Nephron progenitor cell (in vitro differentiated cells): ENCODE measurements at regions not wholly inside any gene's neighbourhood (a gene's known extent, or its start where the extent isn't known, plus 50 kb on each side); places are given as distances from the start of the nearest gene placed in this dataset.

ENCODE experiments used
- DNase-seq: peaks from one replicate; pipeline ENCODE4 v3.0.0; 2021
- H3K27ac Mint-ChIP-seq: 2 replicates; pipeline ENCODE4 v1.8.0; 2021; ENCODE audit warnings: mild to moderate bottlenecking, moderate library complexity, mixed read lengths
- H3K27me3 Mint-ChIP-seq: 2 replicates; pipeline ENCODE4 v1.8.0; 2021; ENCODE audit warnings: mild to moderate bottlenecking, low read depth, mixed read lengths; ENCODE audit not compliant: poor library complexity
- H3K36me3 Mint-ChIP-seq: 2 replicates; pipeline ENCODE4 v1.8.0; 2021; ENCODE audit warnings: low read depth, mixed read lengths
- H3K4me1 Mint-ChIP-seq: 2 replicates; pipeline ENCODE4 v1.8.0; 2021; ENCODE audit warnings: mixed read lengths
- H3K4me3 Mint-ChIP-seq: 2 replicates; pipeline ENCODE4 v1.8.0; 2021; ENCODE audit warnings: mild to moderate bottlenecking, moderate library complexity, mixed read lengths
- H3K9me3 Mint-ChIP-seq: 2 replicates; pipeline ENCODE4 v1.8.0; 2021; ENCODE audit warnings: mild to moderate bottlenecking, moderate library complexity, mixed read lengths
- TF ChIP-seq, protein P1 (sequence below): fragments of 200-600 bp; sonication (generic); IDR thresholded peaks from 2 replicates; pipeline ENCODE4 v1.5.0; 2021; ENCODE audit warnings: antibody characterized with exemption

DNA sequence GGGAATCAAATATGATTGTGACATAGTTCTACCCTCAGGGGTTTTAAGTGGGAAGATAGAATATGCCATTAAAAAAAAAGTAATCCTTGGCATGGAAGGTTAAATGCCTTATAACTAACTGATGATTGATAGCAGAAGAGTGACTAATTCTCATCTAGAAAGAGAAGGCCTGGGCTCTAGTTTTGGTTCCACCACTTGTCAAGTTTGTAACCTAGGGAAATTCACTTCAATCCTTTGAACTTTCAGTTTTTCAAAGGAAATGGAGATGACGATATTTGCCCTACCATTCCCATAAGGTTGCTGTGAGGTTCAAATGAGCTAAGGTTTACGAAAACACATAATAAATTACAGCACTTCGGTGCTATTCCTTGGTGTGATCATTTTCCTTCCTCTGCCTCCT, 88.5 kb downstream of the GPR88 start:
- no peak for DNase-seq
- Mint-ChIP-seq H3K4me3 (no peak overlapping the region), H3K27me3 (peaks cover 3% of the 10 kb centered on the region), H3K4me1 (peaks cover 38% of the 10 kb centered on the region), H3K27ac (no peak overlapping the region), H3K36me3 (peaks cover 7% of the 10 kb centered on the region), H3K9me3 (peaks cover 14% of the 10 kb centered on the region)
- TF ChIP-seq, protein P1, sequence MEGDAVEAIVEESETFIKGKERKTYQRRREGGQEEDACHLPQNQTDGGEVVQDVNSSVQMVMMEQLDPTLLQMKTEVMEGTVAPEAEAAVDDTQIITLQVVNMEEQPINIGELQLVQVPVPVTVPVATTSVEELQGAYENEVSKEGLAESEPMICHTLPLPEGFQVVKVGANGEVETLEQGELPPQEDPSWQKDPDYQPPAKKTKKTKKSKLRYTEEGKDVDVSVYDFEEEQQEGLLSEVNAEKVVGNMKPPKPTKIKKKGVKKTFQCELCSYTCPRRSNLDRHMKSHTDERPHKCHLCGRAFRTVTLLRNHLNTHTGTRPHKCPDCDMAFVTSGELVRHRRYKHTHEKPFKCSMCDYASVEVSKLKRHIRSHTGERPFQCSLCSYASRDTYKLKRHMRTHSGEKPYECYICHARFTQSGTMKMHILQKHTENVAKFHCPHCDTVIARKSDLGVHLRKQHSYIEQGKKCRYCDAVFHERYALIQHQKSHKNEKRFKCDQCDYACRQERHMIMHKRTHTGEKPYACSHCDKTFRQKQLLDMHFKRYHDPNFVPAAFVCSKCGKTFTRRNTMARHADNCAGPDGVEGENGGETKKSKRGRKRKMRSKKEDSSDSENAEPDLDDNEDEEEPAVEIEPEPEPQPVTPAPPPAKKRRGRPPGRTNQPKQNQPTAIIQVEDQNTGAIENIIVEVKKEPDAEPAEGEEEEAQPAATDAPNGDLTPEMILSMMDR, result no peak

DNA sequence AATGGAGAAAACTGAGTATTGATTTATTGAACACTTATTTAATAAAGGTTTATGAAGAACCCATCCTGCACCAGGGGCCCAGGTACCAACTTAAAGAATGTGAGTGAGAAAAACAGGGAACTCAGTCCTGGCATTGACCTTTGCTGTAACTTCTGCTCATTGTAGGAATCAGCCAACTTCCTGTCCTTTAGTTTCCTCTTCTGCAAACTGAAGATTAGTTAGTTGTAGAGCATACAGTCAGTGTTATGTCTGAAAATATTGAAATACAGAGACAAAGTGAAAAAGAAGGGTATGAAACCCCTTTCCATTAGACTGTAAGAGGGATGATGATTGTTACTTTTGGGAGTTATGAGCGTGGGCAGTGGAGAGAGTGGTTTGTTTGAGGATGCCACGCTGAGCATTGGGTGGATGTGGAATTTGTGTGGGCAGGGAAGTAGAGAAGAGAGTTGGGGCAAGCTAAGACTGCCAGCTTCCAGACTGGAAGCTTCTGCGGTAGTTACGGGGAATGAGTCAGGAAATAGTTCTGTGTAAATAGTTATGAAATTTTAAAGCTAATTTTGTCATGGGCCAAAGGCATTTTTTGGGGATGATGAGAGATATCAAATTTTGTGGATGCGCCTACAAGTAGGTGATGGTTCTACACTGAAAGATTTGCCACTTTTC, 89.2 kb downstream of the GPR88 start:
- Mint-ChIP-seq H3K4me3 (no peak overlapping the region), H3K36me3 (peaks cover 8% of the 10 kb centered on the region), H3K4me1 (peaks cover 30% of the 10 kb centered on the region), H3K27ac (peak overlapping the region; percentile 8), H3K27me3 (peaks cover 3% of the 10 kb centered on the region), H3K9me3 (peaks cover 22% of the 10 kb centered on the region)
- DNase-seq, result no peak
- TF ChIP-seq, protein P1, result no peak

DNA sequence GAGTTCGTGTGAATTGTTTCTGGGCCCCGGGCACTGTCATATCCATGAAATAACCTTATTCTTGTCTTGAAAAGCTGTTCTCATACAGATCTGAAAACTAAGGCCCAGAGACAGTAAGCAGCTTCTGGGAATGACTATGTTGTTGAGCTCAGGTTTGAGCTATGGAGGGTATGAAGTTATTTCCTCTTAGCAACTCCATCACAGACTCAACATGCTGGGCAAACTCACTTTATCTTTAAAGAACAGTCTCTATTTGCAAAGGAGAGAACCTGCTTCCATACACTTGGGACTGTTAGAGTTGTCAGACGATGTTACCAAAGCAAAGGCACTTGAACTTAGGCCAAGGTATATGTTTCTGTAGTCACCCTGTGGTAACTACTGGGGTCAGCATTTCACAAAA, 90.0 kb downstream of the GPR88 start:
- Mint-ChIP-seq H3K36me3 (peaks cover 8% of the 10 kb centered on the region), H3K9me3 (peaks cover 22% of the 10 kb centered on the region), H3K4me3 (no peak overlapping the region), H3K4me1 (peaks cover 22% of the 10 kb centered on the region), H3K27ac (no peak overlapping the region), H3K27me3 (peaks cover 3% of the 10 kb centered on the region)
- TF ChIP-seq, protein P1, result no peak
- DNase-seq, result no peak

DNA sequence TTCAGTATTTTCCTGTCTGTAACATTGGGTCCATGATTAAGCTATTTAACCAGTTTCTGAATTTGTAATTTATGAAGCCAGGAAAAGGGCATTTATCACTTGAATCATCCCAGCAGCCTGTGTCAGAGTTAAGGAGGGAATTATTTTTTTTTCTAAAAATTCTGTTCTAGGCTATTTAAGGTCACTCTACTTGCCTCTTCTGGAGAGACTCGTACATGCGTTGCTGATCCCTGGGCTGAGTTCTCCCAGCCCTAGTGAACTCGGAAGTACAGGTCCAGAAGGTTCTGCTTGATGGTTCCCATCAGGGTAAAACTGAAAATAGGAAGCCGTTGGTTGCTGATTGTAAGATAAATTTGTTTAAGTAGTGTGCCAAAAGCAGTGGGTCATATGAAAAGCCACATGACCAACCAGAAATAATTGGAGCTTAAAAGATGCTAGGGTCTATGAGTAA, 90.7 kb downstream of the GPR88 start:
- TF ChIP-seq, protein P1, result no peak
- no peak for DNase-seq
- H3K4me1 Mint-ChIP-seq, result peaks cover 15% of the 10 kb centered on the region
- peaks cover 8% of the 10 kb centered on the region for H3K36me3 Mint-ChIP-seq
- H3K27me3 Mint-ChIP-seq, result peaks cover 2% of the 10 kb centered on the region
- H3K9me3 Mint-ChIP-seq, result peaks cover 22% of the 10 kb centered on the region
- no peak overlapping the region for H3K27ac Mint-ChIP-seq
- H3K4me3 Mint-ChIP-seq, result no peak overlapping the region

DNA sequence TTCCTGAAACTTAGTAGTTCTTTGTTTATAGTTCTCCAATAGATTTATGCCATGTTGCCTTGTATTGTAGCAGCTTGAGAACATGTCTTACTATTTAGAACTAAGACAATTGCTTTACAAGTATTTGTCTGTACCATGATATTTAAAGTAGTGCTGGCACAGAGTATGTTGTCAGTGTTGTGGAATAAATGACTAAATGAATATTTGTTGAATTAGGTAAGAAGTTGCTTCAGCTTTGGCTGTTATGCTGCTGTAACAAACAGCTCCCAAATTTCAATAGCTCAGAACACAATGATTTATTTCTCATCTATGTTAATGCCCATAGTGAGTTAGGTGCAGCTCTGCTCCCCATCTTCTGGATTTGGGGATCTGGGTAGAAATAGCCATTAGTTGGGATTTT, 90.2 kb upstream of the VCAM1 start:
- no peak for DNase-seq
- Mint-ChIP-seq H3K27ac (no peak overlapping the region), H3K4me1 (peaks cover 8% of the 10 kb centered on the region), H3K9me3 (peaks cover 22% of the 10 kb centered on the region), H3K36me3 (peaks cover 8% of the 10 kb centered on the region), H3K27me3 (no peaks in the 10 kb centered on the region), H3K4me3 (no peak overlapping the region)
- TF ChIP-seq, protein P1, result no peak

DNA sequence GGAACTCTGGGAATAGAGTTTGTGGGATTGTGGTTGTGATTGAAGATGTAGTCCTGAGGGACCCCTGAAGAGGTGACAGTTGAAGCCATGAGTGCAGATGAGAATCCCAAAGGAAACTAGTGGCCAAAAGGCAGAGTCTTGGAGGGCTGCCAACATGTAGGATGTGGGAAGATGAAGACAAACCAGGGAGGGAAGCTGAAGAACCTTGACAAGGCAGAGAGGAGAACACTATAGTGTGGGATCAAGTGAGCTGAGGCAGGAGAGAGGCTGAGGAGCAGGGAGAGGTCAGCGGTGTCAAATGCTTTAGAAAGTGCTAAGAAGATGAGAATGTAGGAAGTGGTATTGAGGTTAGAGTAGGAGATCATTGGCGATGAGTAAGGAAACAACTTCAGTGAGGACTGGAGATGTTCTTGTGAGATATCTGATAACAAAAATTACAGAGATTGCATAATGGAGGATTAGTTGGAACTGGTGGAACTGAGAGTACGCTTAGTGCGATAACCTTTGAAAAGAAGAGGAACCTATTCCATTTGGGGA, 88.5 kb upstream of the VCAM1 start:
- TF ChIP-seq, protein P1, result no peak
- Mint-ChIP-seq H3K27ac (no peak overlapping the region), H3K4me3 (no peak overlapping the region), H3K36me3 (peaks cover 8% of the 10 kb centered on the region), H3K9me3 (peaks cover 34% of the 10 kb centered on the region), H3K4me1 (no peaks in the 10 kb centered on the region), H3K27me3 (no peaks in the 10 kb centered on the region)
- DNase-seq, result no peak
